Tibial nerve (tissue), 3 donors: ENCODE measurements at regions not wholly inside any gene's neighbourhood (a gene's known extent, or its start where the extent isn't known, plus 50 kb on each side); places are given as distances from the start of the nearest gene placed in this dataset.

Experiments
- POLR2A ChIP-seq, 2 donors: fragments of 450-650 bp; IDR thresholded peaks; one replicate each; pipeline ENCODE4 v1.6.1; 2017; ENCODE audit warnings: antibody characterized with exemption in 2 of 2, mild to moderate bottlenecking in 2 of 2, moderate library complexity in 2 of 2
- TF ChIP-seq, protein P1 (sequence below), 5 experiments: fragments of 200-600 bp in 3 of 5; fragments of 450-650 bp in 2 of 5; sonication (generic) in 3 of 5; IDR thresholded peaks; one replicate each; pipeline ENCODE4 v1.5.1; 2016 to 2019; ENCODE audit warnings: antibody characterized with exemption in 5 of 5, mild to moderate bottlenecking in 3 of 5, moderate library complexity in 2 of 5

DNA sequence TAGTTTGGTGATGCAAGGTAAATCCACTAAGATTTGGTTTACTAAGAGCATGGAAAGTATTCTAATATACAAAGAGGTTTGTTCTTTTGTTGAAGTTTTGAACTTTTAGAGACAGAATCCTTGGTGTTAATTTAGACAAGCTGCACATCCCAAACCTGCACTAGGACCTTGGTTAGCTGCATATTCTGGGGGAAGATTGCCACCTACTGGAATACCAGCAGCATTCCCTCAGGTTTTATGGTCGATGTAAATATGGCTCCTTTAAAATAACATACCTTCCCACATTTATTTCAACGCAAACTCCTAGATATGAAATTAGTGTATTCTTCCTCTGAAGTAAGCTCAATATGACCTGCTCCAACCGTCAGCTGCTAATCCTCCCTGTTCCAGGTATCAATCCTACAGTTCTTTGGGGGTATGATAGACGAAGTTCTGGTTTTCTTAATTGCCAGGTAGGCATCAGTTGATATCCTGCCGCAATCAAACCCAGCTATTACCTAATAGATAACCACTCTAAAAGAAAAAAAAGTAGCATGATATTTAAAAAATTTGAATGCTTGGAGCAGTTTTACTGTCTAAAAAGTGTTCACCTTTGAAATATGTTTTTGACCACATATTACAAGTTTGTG, 624.1 kb downstream of the ISL1 start:
- TF ChIP-seq POLR2A (IDR thresholded peaks at IDR 0.05), result no peak
- TF ChIP-seq, protein P1, sequence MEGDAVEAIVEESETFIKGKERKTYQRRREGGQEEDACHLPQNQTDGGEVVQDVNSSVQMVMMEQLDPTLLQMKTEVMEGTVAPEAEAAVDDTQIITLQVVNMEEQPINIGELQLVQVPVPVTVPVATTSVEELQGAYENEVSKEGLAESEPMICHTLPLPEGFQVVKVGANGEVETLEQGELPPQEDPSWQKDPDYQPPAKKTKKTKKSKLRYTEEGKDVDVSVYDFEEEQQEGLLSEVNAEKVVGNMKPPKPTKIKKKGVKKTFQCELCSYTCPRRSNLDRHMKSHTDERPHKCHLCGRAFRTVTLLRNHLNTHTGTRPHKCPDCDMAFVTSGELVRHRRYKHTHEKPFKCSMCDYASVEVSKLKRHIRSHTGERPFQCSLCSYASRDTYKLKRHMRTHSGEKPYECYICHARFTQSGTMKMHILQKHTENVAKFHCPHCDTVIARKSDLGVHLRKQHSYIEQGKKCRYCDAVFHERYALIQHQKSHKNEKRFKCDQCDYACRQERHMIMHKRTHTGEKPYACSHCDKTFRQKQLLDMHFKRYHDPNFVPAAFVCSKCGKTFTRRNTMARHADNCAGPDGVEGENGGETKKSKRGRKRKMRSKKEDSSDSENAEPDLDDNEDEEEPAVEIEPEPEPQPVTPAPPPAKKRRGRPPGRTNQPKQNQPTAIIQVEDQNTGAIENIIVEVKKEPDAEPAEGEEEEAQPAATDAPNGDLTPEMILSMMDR (IDR thresholded peaks at IDR 0.05), result peak; percentile 9 to 40 (median 20)
